ENCODE measurements at regions not wholly inside any gene's neighbourhood (a gene's known extent, or its start where the extent isn't known, plus 50 kb on each side); places are given as distances from the start of the nearest gene placed in this dataset.

- Mint-ChIP-seq H3K4me1 (ENCODE audit: unreplicated experiment) (no peaks in the 10 kb centered on the region), H3K27me3 (peaks cover 14% of the 10 kb centered on the region), H3K27ac (no peak overlapping the region), H3K4me3 (no peak overlapping the region), H3K9me3 (no peaks in the 10 kb centered on the region), H3K36me3 (no peaks in the 10 kb centered on the region)
- TF ChIP-seq CTCF (conservative IDR thresholded peaks at IDR 0.05) = no peak
- no peak for DNase-seq (ENCODE audit: extremely low spot score, unreplicated experiment)
These were observed 149.9 kb upstream of the GALNT15 start for GRCh38 chr3:16024548-16024947.

DNA sequence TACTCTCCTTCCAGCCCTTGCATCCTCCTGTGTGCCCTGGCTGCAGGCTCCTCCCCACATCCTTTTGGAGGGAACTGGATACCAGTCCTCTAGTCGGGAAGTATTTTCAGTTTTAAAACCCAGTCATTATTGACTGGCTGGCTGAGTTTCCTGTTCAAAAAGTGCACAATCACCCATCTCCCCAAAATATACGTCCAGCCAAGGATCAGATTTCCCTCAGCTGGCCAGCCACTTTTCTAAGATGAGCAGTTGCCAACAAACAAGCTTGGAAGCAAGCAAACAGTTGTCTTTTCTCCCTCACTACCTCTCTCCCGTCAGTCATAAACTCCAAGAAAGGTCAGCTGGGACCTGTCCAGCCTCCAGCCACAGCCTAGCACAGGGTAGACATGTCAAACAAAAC lies 147.7 kb upstream of the GALNT15 start:
- H3K4me1 Mint-ChIP-seq (ENCODE audit: unreplicated experiment) = no peaks in the 10 kb centered on the region
- TF ChIP-seq CTCF (conservative IDR thresholded peaks at IDR 0.05) = no peak
- H3K27ac Mint-ChIP-seq = no peak overlapping the region
- peaks cover 12% of the 10 kb centered on the region for H3K27me3 Mint-ChIP-seq
- no peak overlapping the region for H3K4me3 Mint-ChIP-seq
- peaks cover 6% of the 10 kb centered on the region for H3K9me3 Mint-ChIP-seq
- DNase-seq (ENCODE audit: extremely low spot score, unreplicated experiment) = no peak
- H3K36me3 Mint-ChIP-seq = no peaks in the 10 kb centered on the region

DNA sequence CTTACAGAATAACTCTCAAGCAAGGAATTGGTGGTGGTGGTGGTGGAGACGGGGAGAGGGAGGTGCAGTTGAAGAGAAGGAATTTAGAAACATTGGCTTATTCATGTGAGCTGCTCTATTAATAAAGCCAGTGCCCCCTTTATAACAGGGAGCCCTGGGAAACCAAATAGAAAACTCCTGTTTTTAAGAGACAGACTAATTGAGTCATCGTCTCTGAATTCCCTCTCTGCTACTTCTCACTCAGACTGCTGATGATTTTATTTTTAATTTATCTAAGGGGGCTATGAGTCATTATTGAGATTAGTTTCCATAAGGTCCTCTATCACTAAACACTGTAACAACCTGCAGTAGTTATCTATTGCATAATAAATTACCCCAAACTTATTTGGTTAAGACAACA lies 145.9 kb upstream of the GALNT15 start:
- Mint-ChIP-seq H3K27me3 (peaks cover 15% of the 10 kb centered on the region), H3K27ac (no peak overlapping the region), H3K36me3 (no peaks in the 10 kb centered on the region), H3K4me3 (no peak overlapping the region), H3K9me3 (peaks cover 6% of the 10 kb centered on the region), H3K4me1 (ENCODE audit: unreplicated experiment) (no peaks in the 10 kb centered on the region)
- TF ChIP-seq CTCF (conservative IDR thresholded peaks at IDR 0.05) = no peak
- no peak for DNase-seq (ENCODE audit: extremely low spot score, unreplicated experiment)

DNA sequence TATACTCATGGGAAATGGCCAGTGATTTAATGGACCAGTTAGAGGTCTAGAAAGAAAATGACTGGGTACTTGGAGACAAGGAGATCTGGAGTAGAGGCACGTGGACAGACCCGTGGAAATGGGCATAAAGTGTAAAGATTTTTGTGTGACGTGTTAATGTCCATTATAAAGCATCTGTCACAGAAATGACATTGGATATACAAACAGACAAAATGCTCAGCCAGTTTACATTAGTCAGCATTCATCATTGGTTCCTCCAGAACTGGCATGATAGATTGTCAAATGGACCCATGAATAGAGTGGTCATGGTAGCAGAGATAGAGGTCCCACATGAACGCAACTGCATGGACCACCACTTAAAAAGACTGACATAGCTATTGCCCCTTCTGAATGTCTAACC lies 144.1 kb upstream of the GALNT15 start:
- H3K4me3 Mint-ChIP-seq = no peak overlapping the region
- H3K4me1 Mint-ChIP-seq (ENCODE audit: unreplicated experiment) = no peaks in the 10 kb centered on the region
- H3K9me3 Mint-ChIP-seq = peaks cover 6% of the 10 kb centered on the region
- H3K36me3 Mint-ChIP-seq = no peaks in the 10 kb centered on the region
- no peak for TF ChIP-seq CTCF (conservative IDR thresholded peaks at IDR 0.05)
- H3K27ac Mint-ChIP-seq = no peak overlapping the region
- H3K27me3 Mint-ChIP-seq = peaks cover 14% of the 10 kb centered on the region
- no peak for DNase-seq (ENCODE audit: extremely low spot score, unreplicated experiment)

- no peak for TF ChIP-seq CTCF (conservative IDR thresholded peaks at IDR 0.05)
- Mint-ChIP-seq H3K9me3 (peaks cover 6% of the 10 kb centered on the region), H3K4me3 (no peak overlapping the region), H3K27me3 (peaks cover 14% of the 10 kb centered on the region), H3K36me3 (no peaks in the 10 kb centered on the region), H3K4me1 (ENCODE audit: unreplicated experiment) (no peaks in the 10 kb centered on the region), H3K27ac (no peak overlapping the region)
- no peak for DNase-seq (ENCODE audit: extremely low spot score, unreplicated experiment)
These were observed 143.0 kb upstream of the GALNT15 start for GRCh38 chr3:16031434-16031833.
